Fibroblast of pulmonary artery (primary cell): ENCODE measurements at regions not wholly inside any gene's neighbourhood (a gene's known extent, or its start where the extent isn't known, plus 50 kb on each side); places are given as distances from the start of the nearest gene placed in this dataset.

ENCODE experiments used
- DNase-seq: peaks from one replicate; pipeline ENCODE4 v3.0.0-alpha.2; 2010; ENCODE audit warnings: low read depth
- H3K4me3 ChIP-seq: replicated peaks from 2 replicates; pipeline ENCODE4 v1.5.1; 2011; ENCODE audit warnings: low read depth, mild to moderate bottlenecking, control low read depth, low read length, moderate library complexity
- CTCF ChIP-seq: IDR thresholded peaks from 2 replicates; pipeline ENCODE4 v1.5.1; 2011; ENCODE audit warnings: mild to moderate bottlenecking, control low read depth, low read length, inconsistent platforms; ENCODE audit errors: missing control alignments

- no peak for DNase-seq
- H3K4me3 ChIP-seq, result no peak overlapping the region
- no peak for TF ChIP-seq CTCF
Measured at GRCh38 chr15:92327033-92327432, 66.6 kb upstream of the ST8SIA2 start.

- DNase-seq, result no peak
- no peak overlapping the region for H3K4me3 ChIP-seq
- TF ChIP-seq CTCF, result no peak
Measured at GRCh38 chr15:92328207-92328606, 65.5 kb upstream of the ST8SIA2 start.

- no peak for TF ChIP-seq CTCF
- no peak overlapping the region for H3K4me3 ChIP-seq
- no peak for DNase-seq
Measured at GRCh38 chr15:92332125-92332899, 61.4 kb upstream of the ST8SIA2 start.

- no peak overlapping the region for H3K4me3 ChIP-seq
Measured at GRCh38 chr15:92333709-92334108, 60.0 kb upstream of the ST8SIA2 start.

GRCh38 chr15:92336419-92336987 lies 57.2 kb upstream of the ST8SIA2 start:
- TF ChIP-seq CTCF, result no peak
- no peak overlapping the region for H3K4me3 ChIP-seq
- DNase-seq, result no peak

More at GRCh38 chr15:92333709-92334108, 60.0 kb upstream of the ST8SIA2 start:
- DNase-seq, result no peak
- TF ChIP-seq CTCF, result no peak

DNA sequence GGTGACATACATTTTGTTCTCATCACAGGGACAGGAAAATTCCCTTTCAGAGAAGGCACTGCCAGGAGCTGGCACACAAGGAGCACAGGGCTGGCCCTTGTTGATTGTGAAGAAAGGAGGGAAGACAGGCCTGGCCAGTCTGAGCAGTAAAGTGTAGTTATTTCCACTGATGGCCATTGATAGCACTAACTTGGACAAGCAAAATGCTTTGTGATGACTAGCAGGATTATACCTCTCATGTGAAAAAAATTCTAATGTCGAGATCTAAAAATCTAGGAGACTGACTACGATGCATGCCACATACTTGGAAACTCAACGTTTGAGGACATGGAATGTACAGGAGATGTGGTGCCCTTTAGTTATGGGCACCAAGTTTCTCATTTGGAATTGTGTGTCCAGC lies 54.3 kb upstream of the ST8SIA2 start:
- DNase-seq, result no peak
- H3K4me3 ChIP-seq, result no peak overlapping the region
- TF ChIP-seq CTCF, result no peak
